DOHH2 (cell line): ENCODE measurements at regions not wholly inside any gene's neighbourhood (a gene's known extent, or its start where the extent isn't known, plus 50 kb on each side); places are given as distances from the start of the nearest gene placed in this dataset.

ENCODE experiments used
- CTCF ChIP-seq: fragments of 200-600 bp; sonication (generic); IDR thresholded peaks from one replicate; pipeline ENCODE4 v1.5.1; 2014; ENCODE audit warnings: antibody characterized with exemption, mild to moderate bottlenecking, low read depth, low read length; ENCODE audit not compliant: poor library complexity, severe bottlenecking
- EZH2phosphoT487 ChIP-seq: fragments of 200-600 bp; sonication (generic); IDR thresholded peaks from 2 replicates; pipeline ENCODE4 v1.6.1; 2017; ENCODE audit warnings: borderline replicate concordance, mild to moderate bottlenecking, antibody characterized with exemption, low read length, moderate library complexity, mixed read lengths

- TF ChIP-seq CTCF (no peak), EZH2phosphoT487 (no peak)
These were observed 329.6 kb upstream of the CLNK start for GRCh38 chr4:11014199-11014598.
